Suprapubic skin (tissue), 4 donors: ENCODE measurements at regions not wholly inside any gene's neighbourhood (a gene's known extent, or its start where the extent isn't known, plus 50 kb on each side); places are given as distances from the start of the nearest gene placed in this dataset.

Experiments
- DNase-seq, 2 donors: peaks; one replicate each; pipeline ENCODE4 v3.0.0-alpha.2; 2019; ENCODE audit warnings: low spot score in 2 of 2
- H3K27ac ChIP-seq: fragments of 200-600 bp; sonication (generic); one replicate; pipeline ENCODE4 v1.5.1; 2019
- H3K27me3 ChIP-seq: fragments of 200-600 bp; sonication (generic); one replicate; pipeline ENCODE4 v1.5.1; 2019
- H3K36me3 ChIP-seq: fragments of 200-600 bp; sonication (generic); one replicate; pipeline ENCODE4 v1.5.1; 2019
- H3K4me1 ChIP-seq: fragments of 200-600 bp; sonication (generic); one replicate; pipeline ENCODE4 v1.5.1; 2019
- H3K4me3 ChIP-seq: fragments of 200-600 bp; sonication (generic); one replicate; pipeline ENCODE4 v1.5.1; 2019; ENCODE audit warnings: mild to moderate bottlenecking
- H3K9me3 ChIP-seq: fragments of 200-600 bp; sonication (generic); one replicate; pipeline ENCODE4 v1.5.1; 2019
- EP300 ChIP-seq: sonication (generic); formaldehyde crosslinking; IDR thresholded peaks from one replicate; pipeline ENCODE4 v1.6.1; 2017; ENCODE audit warnings: antibody characterized with exemption
- POLR2A ChIP-seq, 2 donors: fragments of 450-650 bp; IDR thresholded peaks; one replicate each; pipeline ENCODE4 v1.6.1; 2017; ENCODE audit warnings: antibody characterized with exemption in 2 of 2, mild to moderate bottlenecking in 2 of 2, moderate library complexity in 2 of 2
- POLR2AphosphoS5 ChIP-seq, 3 donors: sonication (generic); formaldehyde crosslinking; IDR thresholded peaks; one replicate each; pipeline ENCODE4 v1.6.1; 2017; ENCODE audit warnings: antibody characterized with exemption in 3 of 3
- WGBS: methylation state at CpG from one replicate; pipeline ENCODE4 v1.1.5; 2018; 5-methylcytosine and 5-hydroxymethylcytosine counted together
- TF ChIP-seq, protein P1 (sequence below), 2 donors: fragments of 200-600 bp in 1 of 2; fragments of 450-650 bp in 1 of 2; sonication (generic) in 1 of 2; IDR thresholded peaks; one replicate each; pipeline ENCODE4 v1.5.1; 2016 to 2019; ENCODE audit warnings: antibody characterized with exemption in 2 of 2, mild to moderate bottlenecking in 1 of 2, moderate library complexity in 1 of 2

DNA sequence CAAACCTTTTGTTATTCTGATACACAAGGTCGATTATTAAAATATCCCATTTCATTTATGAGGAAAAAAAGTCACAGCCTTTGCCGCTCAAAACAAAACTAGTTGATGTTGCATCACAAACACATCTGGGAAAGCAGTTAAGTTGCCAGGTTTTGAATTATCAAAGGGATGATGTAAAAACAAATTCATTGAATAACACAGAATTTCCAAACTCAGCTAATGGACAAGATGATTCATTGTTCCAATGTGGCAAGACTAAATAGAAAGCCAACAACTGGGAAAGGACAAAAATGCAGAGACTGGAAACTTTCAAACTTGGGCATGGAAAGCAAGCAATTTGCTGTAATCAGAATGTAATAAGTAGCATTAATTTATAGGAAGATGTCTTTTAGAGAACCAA is 610.0 kb upstream of the ZNF385D start:
- Histone ChIP-seq H3K9me3 (no peaks in the 10 kb centered on the region), H3K36me3 (no peaks in the 10 kb centered on the region), H3K27me3 (no peaks in the 10 kb centered on the region), H3K4me3 (no peak overlapping the region), H3K27ac (peak overlapping the region; percentile 50), H3K4me1 (peaks cover 3% of the 10 kb centered on the region)
- no peak for DNase-seq
- TF ChIP-seq POLR2A (IDR thresholded peaks at IDR 0.05) (no peak), POLR2AphosphoS5 (IDR thresholded peaks at IDR 0.05) (no peak), EP300 (no peak)
- TF ChIP-seq, protein P1, sequence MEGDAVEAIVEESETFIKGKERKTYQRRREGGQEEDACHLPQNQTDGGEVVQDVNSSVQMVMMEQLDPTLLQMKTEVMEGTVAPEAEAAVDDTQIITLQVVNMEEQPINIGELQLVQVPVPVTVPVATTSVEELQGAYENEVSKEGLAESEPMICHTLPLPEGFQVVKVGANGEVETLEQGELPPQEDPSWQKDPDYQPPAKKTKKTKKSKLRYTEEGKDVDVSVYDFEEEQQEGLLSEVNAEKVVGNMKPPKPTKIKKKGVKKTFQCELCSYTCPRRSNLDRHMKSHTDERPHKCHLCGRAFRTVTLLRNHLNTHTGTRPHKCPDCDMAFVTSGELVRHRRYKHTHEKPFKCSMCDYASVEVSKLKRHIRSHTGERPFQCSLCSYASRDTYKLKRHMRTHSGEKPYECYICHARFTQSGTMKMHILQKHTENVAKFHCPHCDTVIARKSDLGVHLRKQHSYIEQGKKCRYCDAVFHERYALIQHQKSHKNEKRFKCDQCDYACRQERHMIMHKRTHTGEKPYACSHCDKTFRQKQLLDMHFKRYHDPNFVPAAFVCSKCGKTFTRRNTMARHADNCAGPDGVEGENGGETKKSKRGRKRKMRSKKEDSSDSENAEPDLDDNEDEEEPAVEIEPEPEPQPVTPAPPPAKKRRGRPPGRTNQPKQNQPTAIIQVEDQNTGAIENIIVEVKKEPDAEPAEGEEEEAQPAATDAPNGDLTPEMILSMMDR (IDR thresholded peaks at IDR 0.05) = no peak
- WGBS = 58% methylated on average over 2 of the region's 2 CpGs

DNA sequence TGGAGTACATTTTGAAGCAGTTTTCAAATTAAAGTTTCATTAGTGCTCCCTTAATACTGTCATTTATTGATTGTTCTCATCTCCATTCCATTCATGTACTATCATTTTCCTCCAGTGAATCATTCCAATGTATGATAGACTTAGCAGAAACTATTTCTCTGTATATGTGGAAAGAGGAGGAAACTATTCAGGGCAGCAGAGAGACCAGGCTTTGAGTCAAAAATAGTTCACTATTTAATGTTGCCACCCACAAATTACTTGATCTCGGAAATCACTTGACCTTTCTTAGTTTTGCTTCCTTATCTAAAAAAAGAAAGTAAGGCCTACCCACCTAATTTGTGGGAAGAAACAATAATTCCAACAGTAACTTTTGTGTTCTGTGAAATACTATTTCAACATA is 610.5 kb upstream of the ZNF385D start:
- no peak for DNase-seq
- peak overlapping the region; percentile 50 for H3K27ac ChIP-seq
- H3K9me3 ChIP-seq = no peaks in the 10 kb centered on the region
- whole genome bisulfite sequencing = 46% methylated on average over 1 of the region's 1 CpG
- TF ChIP-seq EP300 (no peak), POLR2AphosphoS5 (IDR thresholded peaks at IDR 0.05) (no peak), POLR2A (IDR thresholded peaks at IDR 0.05) (no peak)
- TF ChIP-seq, protein P1 (IDR thresholded peaks at IDR 0.05) = no peak
- H3K36me3 ChIP-seq = no peaks in the 10 kb centered on the region
- no peaks in the 10 kb centered on the region for H3K27me3 ChIP-seq
- H3K4me1 ChIP-seq = peaks cover 3% of the 10 kb centered on the region
- no peak overlapping the region for H3K4me3 ChIP-seq

DNA sequence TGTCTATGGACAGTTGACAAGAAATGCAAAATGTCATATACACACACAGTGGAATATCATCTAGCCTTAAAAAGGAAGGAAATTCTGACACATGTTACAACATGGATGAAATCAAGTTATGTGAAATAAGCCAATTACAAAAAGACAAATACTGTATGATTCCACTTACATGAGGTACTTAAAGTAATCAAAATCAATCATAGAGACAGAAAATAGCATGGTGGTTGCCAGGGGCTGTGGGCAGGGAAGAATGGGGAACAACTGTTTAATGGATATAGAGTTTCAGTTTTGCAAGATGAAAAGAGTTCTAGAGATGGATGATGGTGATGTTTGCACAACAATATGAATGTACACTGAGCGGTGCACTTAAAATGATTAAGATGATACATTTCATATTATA is 613.8 kb upstream of the ZNF385D start:
- Histone ChIP-seq H3K36me3 (no peaks in the 10 kb centered on the region), H3K4me1 (peaks cover 3% of the 10 kb centered on the region), H3K27me3 (no peaks in the 10 kb centered on the region), H3K4me3 (no peak overlapping the region), H3K27ac (no peak overlapping the region), H3K9me3 (no peaks in the 10 kb centered on the region)
- DNase-seq = no peak
- TF ChIP-seq, protein P1 (IDR thresholded peaks at IDR 0.05) = no peak
- TF ChIP-seq EP300 (no peak), POLR2AphosphoS5 (IDR thresholded peaks at IDR 0.05) (no peak), POLR2A (IDR thresholded peaks at IDR 0.05) (no peak)
- WGBS = 90% methylated on average over 1 of the region's 1 CpG

DNA sequence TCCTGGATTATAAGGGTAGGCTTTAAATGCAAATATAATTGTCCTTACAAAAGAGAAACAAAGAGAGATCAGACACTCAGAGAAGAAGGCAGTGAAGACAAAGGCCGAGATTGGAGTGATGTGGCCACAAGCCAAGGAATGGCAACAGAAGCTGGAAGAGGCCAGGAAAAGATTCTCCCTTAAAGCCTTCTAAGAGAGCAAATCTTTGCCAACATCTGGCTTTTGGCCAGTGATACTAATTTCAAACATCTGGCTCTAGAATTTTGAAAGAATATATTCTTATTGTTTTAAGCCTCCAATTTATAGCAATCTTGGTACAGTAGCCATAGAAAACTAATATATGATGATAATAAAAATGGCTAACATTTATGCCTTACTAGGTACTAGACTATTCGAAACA is 615.8 kb upstream of the ZNF385D start:
- H3K27me3 ChIP-seq = peaks cover 9% of the 10 kb centered on the region
- H3K4me3 ChIP-seq = no peak overlapping the region
- 20% methylated on average over 2 of the region's 2 CpGs for WGBS
- DNase-seq = no peak
- peaks cover 1% of the 10 kb centered on the region for H3K4me1 ChIP-seq
- H3K36me3 ChIP-seq = no peaks in the 10 kb centered on the region
- no peak overlapping the region for H3K27ac ChIP-seq
- H3K9me3 ChIP-seq = no peaks in the 10 kb centered on the region
- TF ChIP-seq EP300 (no peak), POLR2AphosphoS5 (IDR thresholded peaks at IDR 0.05) (no peak), POLR2A (IDR thresholded peaks at IDR 0.05) (no peak)
- TF ChIP-seq, protein P1 (IDR thresholded peaks at IDR 0.05) = no peak

DNA sequence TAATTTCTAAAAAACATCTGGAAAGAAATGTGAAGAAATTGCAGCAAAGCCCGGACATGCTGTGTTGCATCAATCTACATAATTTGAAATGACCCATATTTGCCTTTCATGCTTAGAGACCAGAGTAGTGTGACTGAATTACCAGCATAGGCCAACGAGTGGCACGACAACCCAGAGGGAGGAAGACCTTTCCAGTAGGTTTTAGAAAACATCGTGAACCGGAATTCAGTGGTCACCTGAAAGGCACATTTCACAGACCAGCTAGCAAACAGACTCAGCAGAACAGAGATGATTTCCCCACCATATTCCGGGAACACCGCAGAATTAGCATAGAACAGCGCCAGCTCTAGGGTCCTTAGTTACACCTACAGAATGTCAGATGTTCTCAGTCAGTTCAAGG is 620.0 kb upstream of the ZNF385D start:
- Histone ChIP-seq H3K4me3 (no peak overlapping the region), H3K27ac (no peak overlapping the region), H3K4me1 (peaks cover 10% of the 10 kb centered on the region), H3K9me3 (no peaks in the 10 kb centered on the region), H3K36me3 (no peaks in the 10 kb centered on the region), H3K27me3 (peaks cover 26% of the 10 kb centered on the region)
- no peak for TF ChIP-seq POLR2AphosphoS5 (IDR thresholded peaks at IDR 0.05)
- TF ChIP-seq POLR2A (IDR thresholded peaks at IDR 0.05) = no peak
- TF ChIP-seq, protein P1 (IDR thresholded peaks at IDR 0.05) = no peak
- TF ChIP-seq EP300 = no peak
- DNase-seq = no peak
- WGBS = 85% methylated on average over 8 of the region's 8 CpGs
